ENCODE measurements at regions not wholly inside any gene's neighbourhood (a gene's known extent, or its start where the extent isn't known, plus 50 kb on each side); places are given as distances from the start of the nearest gene placed in this dataset.

GRCh38 chr2:14776216-14776615 is 143.7 kb downstream of the LRATD1 start:
- H3K27me3 ChIP-seq (ENCODE audit: insufficient read depth, poor library complexity, severe bottlenecking) = no peaks in the 10 kb centered on the region
- TF ChIP-seq REST (IDR thresholded peaks at IDR 0.05; ENCODE audit: insufficient replicate concordance, low read depth) = no peak
- DNase-seq (ENCODE audit: low read depth in 1 of 2, low spot score in 1 of 2) = no peak
- no peak overlapping the region for H3K27ac ChIP-seq (replicated peaks)
- no peak overlapping the region for H3K4me3 ChIP-seq (replicated peaks; ENCODE audit: insufficient read depth, low read length)

- DNase-seq (ENCODE audit: low read depth in 1 of 2, low spot score in 1 of 2) = no peak
- Histone ChIP-seq H3K27ac (replicated peaks) (no peak overlapping the region), H3K27me3 (ENCODE audit: insufficient read depth, poor library complexity, severe bottlenecking) (no peaks in the 10 kb centered on the region), H3K4me3 (replicated peaks; ENCODE audit: insufficient read depth, low read length) (no peak overlapping the region)
- TF ChIP-seq POLR2AphosphoS5 (IDR thresholded peaks at IDR 0.05; ENCODE audit: low read depth) = no peak
- no peak for TF ChIP-seq REST (IDR thresholded peaks at IDR 0.05; ENCODE audit: insufficient replicate concordance, low read depth)
- TF ChIP-seq CTCF (IDR thresholded peaks at IDR 0.05; ENCODE audit: insufficient read depth, low read length) = no peak
- no peak for TF ChIP-seq SPI1 (IDR thresholded peaks at IDR 0.05; ENCODE audit: borderline replicate concordance, low read depth)
- no peak for TF ChIP-seq GABPA (IDR thresholded peaks at IDR 0.05; ENCODE audit: low read depth)
Measured at GRCh38 chr2:14778015-14778414, 145.5 kb downstream of the LRATD1 start.

GRCh38 chr2:14779252-14779651 is 146.7 kb downstream of the LRATD1 start:
- no peaks in the 10 kb centered on the region for H3K27me3 ChIP-seq (ENCODE audit: insufficient read depth, poor library complexity, severe bottlenecking)
- TF ChIP-seq SPI1 (IDR thresholded peaks at IDR 0.05; ENCODE audit: borderline replicate concordance, low read depth) (no peak), REST (IDR thresholded peaks at IDR 0.05; ENCODE audit: insufficient replicate concordance, low read depth) (no peak), CTCF (IDR thresholded peaks at IDR 0.05; ENCODE audit: insufficient read depth, low read length) (no peak), POLR2AphosphoS5 (IDR thresholded peaks at IDR 0.05; ENCODE audit: low read depth) (no peak), GABPA (IDR thresholded peaks at IDR 0.05; ENCODE audit: low read depth) (no peak)
- no peak for DNase-seq (ENCODE audit: low read depth in 1 of 2, low spot score in 1 of 2)
- no peak overlapping the region for H3K27ac ChIP-seq (replicated peaks)
- no peak overlapping the region for H3K4me3 ChIP-seq (replicated peaks; ENCODE audit: insufficient read depth, low read length)

GRCh38 chr2:14781142-14781541 is 148.6 kb downstream of the LRATD1 start:
- no peak for DNase-seq (ENCODE audit: low read depth in 1 of 2, low spot score in 1 of 2)
- no peak overlapping the region for H3K4me3 ChIP-seq (replicated peaks; ENCODE audit: insufficient read depth, low read length)

More at GRCh38 chr2:14781142-14781541, 148.6 kb downstream of the LRATD1 start:
- no peak for TF ChIP-seq CTCF (IDR thresholded peaks at IDR 0.05; ENCODE audit: insufficient read depth, low read length)
- no peak for TF ChIP-seq REST (IDR thresholded peaks at IDR 0.05; ENCODE audit: insufficient replicate concordance, low read depth)
- TF ChIP-seq SPI1 (IDR thresholded peaks at IDR 0.05; ENCODE audit: borderline replicate concordance, low read depth) = no peak
- TF ChIP-seq POLR2AphosphoS5 (IDR thresholded peaks at IDR 0.05; ENCODE audit: low read depth) = no peak
- TF ChIP-seq GABPA (IDR thresholded peaks at IDR 0.05; ENCODE audit: low read depth) = no peak
- no peak overlapping the region for H3K27ac ChIP-seq (replicated peaks)
- H3K27me3 ChIP-seq (ENCODE audit: insufficient read depth, poor library complexity, severe bottlenecking) = no peaks in the 10 kb centered on the region

Data from HL-60 (cell line).